H1 (cell line): ENCODE measurements at regions not wholly inside any gene's neighbourhood (a gene's known extent, or its start where the extent isn't known, plus 50 kb on each side); places are given as distances from the start of the nearest gene placed in this dataset.

ENCODE experiments used
- CTCF ChIA-PET: fragments of 300-600 bp; sonication (Branson Sonifier 250); formaldehyde crosslinking; loops from one replicate; lab custom pipeline; 2021; ENCODE audit not compliant: partially characterized antibody; lab: Charles Lee
- POLR2A ChIA-PET: fragments of 300-600 bp; sonication (Branson Sonifier 250); formaldehyde crosslinking; loops from one replicate; lab custom pipeline; 2021; ENCODE audit warnings: inconsistent platforms; ENCODE audit not compliant: partially characterized antibody; lab: Charles Lee
- DNase-seq, 2 experiments: peaks; one replicate each; pipeline versions ENCODE4 v3.0.0 to v3.0.0-alpha.2; 2010 to 2022; ENCODE audit warnings: low spot score in 2 of 2, low read depth in 1 of 2, mixed read lengths in 1 of 2
- FAIRE-seq: peaks from 2 replicates; lab custom pipeline; 2011; peaks lifted over from hg19 to GRCh38; lab: Jason Lieb, UNC
- H2AFZ ChIP-seq: 2 replicates; pipeline ENCODE4 v1.8.1; 2012; ENCODE audit warnings: low read length, inconsistent platforms
- H2AK5ac ChIP-seq: 2 replicates; pipeline ENCODE4 v1.6.1; 2013; ENCODE audit warnings: low read depth, low read length
- H2BK120ac ChIP-seq: replicated peaks from 2 replicates; pipeline ENCODE3; 2013; ENCODE audit warnings: low read depth, low read length, inconsistent platforms
- H2BK12ac ChIP-seq: 2 replicates; pipeline ENCODE4 v1.6.1; 2013; ENCODE audit warnings: low read depth, low read length
- H2BK15ac ChIP-seq: 2 replicates; pipeline ENCODE4 v1.6.1; 2013; ENCODE audit warnings: low read length
- H2BK20ac ChIP-seq: 2 replicates; pipeline ENCODE4 v1.6.1; 2013; ENCODE audit warnings: low read length
- H2BK5ac ChIP-seq: 2 replicates; pipeline ENCODE4 v1.6.1; 2013; ENCODE audit warnings: low read depth, low read length
- H3K14ac ChIP-seq: 2 replicates; pipeline ENCODE4 v1.6.1; 2013; ENCODE audit warnings: inconsistent platforms; ENCODE audit not compliant: insufficient read length
- H3K18ac ChIP-seq: 2 replicates; pipeline ENCODE4 v1.6.1; 2013; ENCODE audit warnings: low read length; ENCODE audit errors: extremely low read depth
- H3K23ac ChIP-seq: 2 replicates; pipeline ENCODE4 v1.6.1; 2013; ENCODE audit warnings: inconsistent platforms; ENCODE audit not compliant: insufficient read length
- H3K23me2 ChIP-seq: 2 replicates; pipeline ENCODE4 v1.6.1; 2013; ENCODE audit warnings: low read depth, low read length
- H3K27ac ChIP-seq: 2 replicates; pipeline ENCODE4 v1.6.1; 2011; ENCODE audit warnings: low read depth, low read length, inconsistent platforms
- H3K27me3 ChIP-seq, 4 experiments: replicated peaks in 1 of 4; 1 replicate in 1 of 4; 2 replicates in 3 of 4; pipeline versions ENCODE4 v1.6.1 to v1.8.1; 2011 to 2013; ENCODE audit warnings: low read length in 3 of 4, mild to moderate bottlenecking in 3 of 4, inconsistent platforms in 2 of 4, mixed read lengths in 2 of 4, moderate library complexity in 1 of 4; ENCODE audit not compliant: control insufficient read depth in 3 of 4, insufficient read depth in 3 of 4; ENCODE audit errors: extremely low read depth in 1 of 4
- H3K36me3 ChIP-seq, 4 experiments: 2 replicates each; pipeline versions ENCODE4 v1.6.1 to v1.8.1; 2011 to 2013; ENCODE audit warnings: mild to moderate bottlenecking in 4 of 4, low read length in 3 of 4, moderate library complexity in 2 of 4, control low read depth in 1 of 4, inconsistent platforms in 1 of 4; ENCODE audit not compliant: insufficient read depth in 4 of 4, control insufficient read depth in 2 of 4
- H3K4ac ChIP-seq: replicated peaks from 2 replicates; pipeline ENCODE3; 2013; ENCODE audit warnings: low read length, low read depth, mixed read lengths, inconsistent platforms; ENCODE audit not compliant: insufficient read length
- H3K4me1 ChIP-seq, 4 experiments: replicated peaks in 1 of 4; 1 replicate in 1 of 4; 2 replicates in 3 of 4; pipeline versions ENCODE4 v1.6.1 to v1.8.1; 2011 to 2013; ENCODE audit warnings: low read length in 3 of 4, inconsistent platforms in 2 of 4, mixed read lengths in 1 of 4; ENCODE audit not compliant: insufficient read depth in 4 of 4, control insufficient read depth in 3 of 4
- H3K4me2 ChIP-seq, 2 experiments: 2 replicates each; pipeline versions ENCODE4 v1.6.1 to v1.8.1; 2011 to 2013; ENCODE audit warnings: low read depth in 2 of 2, low read length in 2 of 2, control low read depth in 1 of 2, inconsistent platforms in 1 of 2, mild to moderate bottlenecking in 1 of 2; ENCODE audit not compliant: insufficient read depth in 1 of 2
- H3K4me3 ChIP-seq, 4 experiments: fragments of 200-600, 300-600 bp in 1 of 4; sonication (generic), shearing (Covaris generic), sonication (Bioruptor Twin) in 1 of 4; 2 replicates each; pipeline versions ENCODE4 v1.5.1 to v1.8.1; 2011 to 2016; ENCODE audit warnings: low read length in 4 of 4, low read depth in 3 of 4, control low read depth in 2 of 4, inconsistent platforms in 2 of 4, mild to moderate bottlenecking in 2 of 4, mixed read lengths in 1 of 4, moderate library complexity in 1 of 4; ENCODE audit not compliant: insufficient read depth in 2 of 4; ENCODE audit errors: extremely low read depth in 1 of 4
- H3K56ac ChIP-seq: replicated peaks from 2 replicates; pipeline ENCODE3; 2013; ENCODE audit warnings: low read depth, mild to moderate bottlenecking, mixed read lengths, low read length, inconsistent platforms; ENCODE audit not compliant: insufficient read length
- H3K79me1 ChIP-seq: 2 replicates; pipeline ENCODE4 v1.6.1; 2013; ENCODE audit warnings: low read depth, low read length, control low read depth
- H3K79me2 ChIP-seq, 2 experiments: 2 replicates each; pipeline versions ENCODE4 v1.6.1 to v1.8.1; 2012 to 2013; ENCODE audit warnings: low read length in 2 of 2, mild to moderate bottlenecking in 2 of 2, inconsistent platforms in 1 of 2; ENCODE audit not compliant: insufficient read depth in 2 of 2, control insufficient read depth in 1 of 2
- H3K9ac ChIP-seq, 4 experiments: replicated peaks in 1 of 4; 1 replicate in 1 of 4; 2 replicates in 3 of 4; pipeline versions ENCODE4 v1.6.1 to v1.8.1; 2011 to 2013; ENCODE audit warnings: low read depth in 3 of 4, low read length in 3 of 4, control low read depth in 2 of 4, mild to moderate bottlenecking in 2 of 4, moderate library complexity in 2 of 4, inconsistent platforms in 1 of 4; ENCODE audit errors: extremely low read depth in 1 of 4
- H3K9me3 ChIP-seq, 2 experiments: 2 replicates each; pipeline versions ENCODE4 v1.6.1 to v1.8.1; 2012 to 2013; ENCODE audit warnings: mild to moderate bottlenecking in 2 of 2, moderate library complexity in 2 of 2, control low read depth in 1 of 2, inconsistent platforms in 1 of 2, low read depth in 1 of 2, low read length in 1 of 2, mixed read lengths in 1 of 2; ENCODE audit not compliant: insufficient read depth in 2 of 2
- H4K20me1 ChIP-seq, 2 experiments: replicated peaks in 1 of 2; 2 replicates each; pipeline versions ENCODE3 to v1.8.1; 2011 to 2013; ENCODE audit warnings: inconsistent platforms in 2 of 2, low read length in 2 of 2, mild to moderate bottlenecking in 1 of 2; ENCODE audit not compliant: insufficient read depth in 2 of 2, control insufficient read depth in 1 of 2
- H4K5ac ChIP-seq: 2 replicates; pipeline ENCODE4 v1.6.1; 2013; ENCODE audit warnings: low read length, low read depth, mixed read lengths, inconsistent platforms; ENCODE audit not compliant: insufficient read length
- H4K8ac ChIP-seq: 2 replicates; pipeline ENCODE4 v1.8.0; 2013; ENCODE audit warnings: mild to moderate bottlenecking, moderate library complexity, low read length, inconsistent platforms; ENCODE audit not compliant: insufficient read depth; ENCODE audit errors: extremely low read depth
- H4K91ac ChIP-seq: replicated peaks from 2 replicates; pipeline ENCODE3; 2013; ENCODE audit warnings: low read length, mixed read lengths, inconsistent platforms; ENCODE audit not compliant: insufficient read length
- ATF3 ChIP-seq: IDR thresholded peaks from 2 replicates; pipeline ENCODE4 v1.6.1; 2011; ENCODE audit warnings: low read depth, mild to moderate bottlenecking, low read length; ENCODE audit not compliant: insufficient read depth
- CHD1 ChIP-seq: IDR thresholded peaks from 2 replicates; pipeline ENCODE4 v1.6.1; 2012; ENCODE audit warnings: low read depth, low read length, improper control_type of control experiment
- E2F6 ChIP-seq: IDR thresholded peaks from 2 replicates; pipeline ENCODE4 v1.6.1; 2012; ENCODE audit warnings: inconsistent platforms
- EGR1 ChIP-seq: IDR thresholded peaks from 2 replicates; pipeline ENCODE4 v1.6.1; 2011; ENCODE audit warnings: low read depth, low read length, borderline replicate concordance
- EP300 ChIP-seq, 2 experiments: IDR thresholded peaks; 1 replicate in 1 of 2; 2 replicates in 1 of 2; pipeline ENCODE4 v1.6.1; 2011 to 2012; ENCODE audit warnings: low read depth in 2 of 2, low read length in 2 of 2, mild to moderate bottlenecking in 2 of 2, borderline replicate concordance in 1 of 2, inconsistent platforms in 1 of 2, moderate library complexity in 1 of 2
- GABPA ChIP-seq: IDR thresholded peaks from 2 replicates; pipeline ENCODE4 v1.6.1; 2011; ENCODE audit warnings: mild to moderate bottlenecking, low read length, moderate library complexity, borderline replicate concordance; ENCODE audit not compliant: insufficient read depth
- JUND ChIP-seq: IDR thresholded peaks from 2 replicates; pipeline ENCODE4 v1.6.1; 2011; ENCODE audit warnings: mild to moderate bottlenecking, improper control_type of control experiment, low read length
- MAFK ChIP-seq: IDR thresholded peaks from 2 replicates; pipeline ENCODE4 v1.6.1; 2012; ENCODE audit warnings: low read depth, mild to moderate bottlenecking, improper control_type of control experiment, low read length
- POLR2A ChIP-seq, 2 experiments: IDR thresholded peaks; 1 replicate in 1 of 2; 2 replicates in 1 of 2; pipeline ENCODE4 v1.6.1; 2011; ENCODE audit warnings: low read depth in 2 of 2, low read length in 2 of 2, mild to moderate bottlenecking in 2 of 2; ENCODE audit errors: control extremely low read depth in 1 of 2
- RAD21 ChIP-seq, 2 experiments: IDR thresholded peaks in 1 of 2; conservative IDR thresholded peaks in 1 of 2; 2 replicates each; pipeline ENCODE4 v1.6.1; 2011; ENCODE audit warnings: low read depth in 2 of 2, low read length in 2 of 2, improper control_type of control experiment in 1 of 2, inconsistent platforms in 1 of 2, mild to moderate bottlenecking in 1 of 2, moderate library complexity in 1 of 2
- RXRA ChIP-seq: IDR thresholded peaks from 2 replicates; pipeline ENCODE4 v1.6.1; 2011; ENCODE audit warnings: low read depth, mild to moderate bottlenecking, low read length, moderate library complexity; ENCODE audit not compliant: insufficient read depth
- USF2 ChIP-seq: IDR thresholded peaks from 2 replicates; pipeline ENCODE4 v1.6.1; 2011; ENCODE audit warnings: low read length, improper control_type of control experiment
- WGBS, 2 experiments: shearing (Covaris generic) in 1 of 2; methylation state at CpG; one replicate each; pipeline versions ENCODE4 v1.1.6 to v1.1.7; 2013 to 2015; ENCODE audit warnings: low lambda C conversion rate in 2 of 2, mixed read lengths in 2 of 2, inconsistent platforms in 1 of 2, low coverage in 1 of 2, missing lambda C conversion rate in 1 of 2; ENCODE audit not compliant: insufficient replicate concordance in 2 of 2, insufficient coverage in 1 of 2, insufficient read length in 1 of 2; ENCODE audit errors: extremely low coverage in 1 of 2, missing lambda C conversion rate in 1 of 2; 5-methylcytosine and 5-hydroxymethylcytosine counted together

GRCh38 chr4:103842076-103842475 lies 122.3 kb upstream of the TACR3 start:
- H3K27ac ChIP-seq, result no peak overlapping the region
- no peaks in the 10 kb centered on the region for H3K9me3 ChIP-seq
- H2BK20ac ChIP-seq, result no peak overlapping the region
- H2BK12ac ChIP-seq, result no peak overlapping the region
- H2BK120ac ChIP-seq, result no peak overlapping the region
- no peaks in the 10 kb centered on the region for H3K36me3 ChIP-seq
- no peak overlapping the region for H3K14ac ChIP-seq
- no peak overlapping the region for H3K4ac ChIP-seq
- H4K5ac ChIP-seq, result no peak overlapping the region
- H3K23me2 ChIP-seq, result no peaks in the 10 kb centered on the region
- H3K27me3 ChIP-seq, result no peaks in the 10 kb centered on the region
- H3K4me3 ChIP-seq, result no peak overlapping the region
- H3K4me2 ChIP-seq, result no peak overlapping the region
- no peaks in the 10 kb centered on the region for H3K79me2 ChIP-seq
- no peak overlapping the region for H2BK5ac ChIP-seq
- DNase-seq (no peak), FAIRE-seq (no peak)
- H4K8ac ChIP-seq, result no peak overlapping the region
- no peak overlapping the region for H3K23ac ChIP-seq
- no peak overlapping the region for H3K18ac ChIP-seq
- H3K9ac ChIP-seq, result no peak overlapping the region
- H3K4me1 ChIP-seq, result no peaks in the 10 kb centered on the region
- no peaks in the 10 kb centered on the region for H3K79me1 ChIP-seq
- H2BK15ac ChIP-seq, result no peak overlapping the region
- POLR2A ChIA-PET, result no interaction called here
- H2AK5ac ChIP-seq, result no peak overlapping the region
- WGBS, 2 experiments, result 92% methylated on average over 1 of the region's 1 CpG; no CpG with 5 or more reads in 1 of the 2 experiments
- no peak overlapping the region for H4K91ac ChIP-seq
- H4K20me1 ChIP-seq, result no peaks in the 10 kb centered on the region
- CTCF ChIA-PET, result interaction anchor here (0.6 kb wide), 2 partner anchors 72 to 509 kb away, joined by 3 read pairs; no protein-coding TSS in a partner anchor
- no peak overlapping the region for H3K56ac ChIP-seq
- H2AFZ ChIP-seq, result no peak overlapping the region
- TF ChIP-seq E2F6 (no peak), JUND (no peak), MAFK (no peak), EP300 (IDR thresholded peaks at IDR 0.05; ENCODE audit: borderline replicate concordance in 1 of 2, low read depth in 2 of 2, low read length in 2 of 2) (no peak), GABPA (no peak), RAD21 (IDR thresholded peaks at IDR 0.05 in 1 of 2, conservative IDR thresholded peaks at IDR 0.05 in 1 of 2; ENCODE audit: low read depth in 2 of 2, low read length in 2 of 2) (no peak), ATF3 (no peak), CHD1 (no peak), RXRA (no peak), EGR1 (no peak), USF2 (no peak), POLR2A (IDR thresholded peaks at IDR 0.05; ENCODE audit: control extremely low read depth in 1 of 2, low read depth in 2 of 2, low read length in 2 of 2) (no peak)
